ENCODE measurements at regions not wholly inside any gene's neighbourhood (a gene's known extent, or its start where the extent isn't known, plus 50 kb on each side); places are given as distances from the start of the nearest gene placed in this dataset.
A peak's percentile ranks its signal among the peaks of the same experiment; 100 is the strongest.

DNA sequence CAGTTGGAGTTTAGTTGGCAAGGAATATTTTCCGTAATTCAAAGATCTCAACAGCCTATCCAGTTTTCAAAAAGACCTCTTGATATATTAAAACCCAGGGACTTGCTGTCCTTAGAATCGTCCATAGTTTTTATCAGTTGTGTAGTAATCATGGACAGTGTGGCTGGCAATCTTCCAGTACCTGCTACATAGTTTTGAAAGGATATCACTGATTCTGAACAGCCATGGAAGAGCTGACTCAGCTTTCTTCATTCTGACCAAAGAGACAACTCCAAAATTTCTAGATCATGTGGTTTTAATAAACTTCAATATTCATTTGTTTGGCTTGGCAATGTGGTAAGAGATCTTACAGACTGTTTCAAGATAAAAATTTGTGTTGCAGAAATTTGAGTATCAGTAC lies 616.7 kb downstream of the TDRD15 start:
- no peaks in the 10 kb centered on the region for H3K4me1 ChIP-seq
- no peak overlapping the region for H3K4me3 ChIP-seq
- TF ChIP-seq POLR2A (IDR thresholded peaks at IDR 0.05), result no peak
- TF ChIP-seq, protein P1, sequence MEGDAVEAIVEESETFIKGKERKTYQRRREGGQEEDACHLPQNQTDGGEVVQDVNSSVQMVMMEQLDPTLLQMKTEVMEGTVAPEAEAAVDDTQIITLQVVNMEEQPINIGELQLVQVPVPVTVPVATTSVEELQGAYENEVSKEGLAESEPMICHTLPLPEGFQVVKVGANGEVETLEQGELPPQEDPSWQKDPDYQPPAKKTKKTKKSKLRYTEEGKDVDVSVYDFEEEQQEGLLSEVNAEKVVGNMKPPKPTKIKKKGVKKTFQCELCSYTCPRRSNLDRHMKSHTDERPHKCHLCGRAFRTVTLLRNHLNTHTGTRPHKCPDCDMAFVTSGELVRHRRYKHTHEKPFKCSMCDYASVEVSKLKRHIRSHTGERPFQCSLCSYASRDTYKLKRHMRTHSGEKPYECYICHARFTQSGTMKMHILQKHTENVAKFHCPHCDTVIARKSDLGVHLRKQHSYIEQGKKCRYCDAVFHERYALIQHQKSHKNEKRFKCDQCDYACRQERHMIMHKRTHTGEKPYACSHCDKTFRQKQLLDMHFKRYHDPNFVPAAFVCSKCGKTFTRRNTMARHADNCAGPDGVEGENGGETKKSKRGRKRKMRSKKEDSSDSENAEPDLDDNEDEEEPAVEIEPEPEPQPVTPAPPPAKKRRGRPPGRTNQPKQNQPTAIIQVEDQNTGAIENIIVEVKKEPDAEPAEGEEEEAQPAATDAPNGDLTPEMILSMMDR (IDR thresholded peaks at IDR 0.05), result no peak
- no peak for ATAC-seq
- DNase-seq, result no peak
- no peaks in the 10 kb centered on the region for H3K36me3 ChIP-seq
- no peaks in the 10 kb centered on the region for H3K27me3 ChIP-seq
- no peak overlapping the region for H3K27ac ChIP-seq
- H3K9me3 ChIP-seq, result no peaks in the 10 kb centered on the region
- intact Hi-C loops (cut with DNase I), result no loop called here
- 48 to 54% (median 51%) methylated on average over 2 of the region's 2 CpGs for WGBS, 4 donors

DNA sequence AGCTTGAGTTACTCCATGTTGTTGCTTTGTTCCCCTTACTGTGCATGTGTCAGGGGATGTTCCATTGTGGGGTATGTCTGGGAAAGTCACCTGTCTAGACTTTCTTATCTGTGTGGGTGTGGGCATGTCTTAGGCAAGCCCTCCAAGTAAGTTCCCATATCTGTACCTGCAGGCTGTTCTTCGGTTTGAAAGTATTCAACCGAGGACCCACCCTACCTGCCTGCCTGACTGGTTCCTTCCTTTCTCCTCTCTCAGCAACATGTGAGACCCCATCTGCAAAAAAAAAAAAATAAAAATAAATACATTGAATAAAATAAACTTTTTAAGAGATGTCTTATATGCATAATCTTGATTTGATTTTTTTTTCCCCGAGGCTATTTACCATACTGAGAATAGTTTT lies 622.7 kb downstream of the TDRD15 start:
- ATAC-seq (no peak), DNase-seq (no peak)
- no peaks in the 10 kb centered on the region for H3K27me3 ChIP-seq
- no peaks in the 10 kb centered on the region for H3K36me3 ChIP-seq
- H3K9me3 ChIP-seq, result peaks cover 0 to 10% (median 0%) of the 10 kb centered on the region in 12 donors
- no peak overlapping the region for H3K27ac ChIP-seq
- intact Hi-C loops (cut with DNase I), result no loop called here
- TF ChIP-seq POLR2A (IDR thresholded peaks at IDR 0.05), result no peak
- TF ChIP-seq, protein P1 (IDR thresholded peaks at IDR 0.05), result no peak
- H3K4me3 ChIP-seq, result no peak overlapping the region
- WGBS, 4 donors, result 87 to 95% (median 92%) methylated on average over 3 of the region's 3 CpGs
- H3K4me1 ChIP-seq, result no peaks in the 10 kb centered on the region

DNA sequence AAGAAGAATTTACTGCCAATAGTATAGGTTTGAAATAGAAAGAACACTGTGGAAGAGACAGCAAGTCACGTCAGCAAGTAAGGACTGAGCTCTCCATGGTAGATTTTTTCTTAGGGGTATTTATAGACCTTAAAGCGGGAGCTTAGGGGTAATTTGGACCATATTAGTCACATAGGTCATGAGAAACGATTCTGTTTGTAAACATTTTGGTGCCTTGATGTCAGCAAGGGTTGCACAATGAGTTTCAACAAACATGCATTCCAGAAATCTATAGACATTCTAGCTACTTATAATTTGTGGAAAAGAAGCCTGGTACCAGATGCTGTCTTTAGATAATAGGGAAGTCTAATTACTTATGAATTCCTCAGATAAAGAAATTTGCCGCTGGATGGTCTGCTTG lies 624.7 kb downstream of the TDRD15 start:
- 58 to 67% (median 61%) methylated on average over 4 of the region's 4 CpGs for WGBS, 4 donors
- H3K27me3 ChIP-seq, result no peaks in the 10 kb centered on the region

DNA sequence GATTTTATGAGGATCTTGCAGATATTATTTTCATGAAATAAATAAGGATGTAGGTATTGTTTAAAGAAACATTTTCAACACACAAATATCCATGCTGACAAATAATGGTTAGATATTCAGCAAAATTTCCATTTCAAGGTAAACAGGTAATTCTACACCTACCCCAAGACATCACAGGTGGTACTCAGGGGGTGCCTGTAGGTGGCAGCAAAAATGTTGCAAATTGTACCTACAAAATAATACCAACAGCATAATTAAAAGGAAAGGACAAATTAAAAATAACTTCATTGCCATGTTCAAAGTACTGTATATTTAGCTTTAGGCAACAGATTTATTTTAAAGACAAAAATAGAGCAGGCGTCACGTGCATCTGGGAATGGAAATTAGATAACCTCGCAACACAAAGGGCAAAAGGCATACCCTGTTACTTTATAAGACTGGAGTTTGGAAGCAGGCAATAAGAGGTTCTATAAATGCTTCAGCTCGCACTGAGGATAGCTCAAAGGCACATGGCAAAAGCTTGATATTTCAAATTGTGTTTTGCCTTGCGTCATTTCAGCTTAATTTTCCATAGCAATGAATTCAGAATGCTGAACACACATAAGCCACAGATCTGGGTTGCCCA lies 630.5 kb downstream of the TDRD15 start:
- Histone ChIP-seq H3K9me3 (no peaks in the 10 kb centered on the region), H3K4me1 (peaks cover 0 to 19% (median 2%) of the 10 kb centered on the region in 12 donors), H3K27ac (peak overlapping the region in 9 of 12 donors; percentile 24 to 69 (median 45)), H3K36me3 (no peaks in the 10 kb centered on the region), H3K27me3 (no peaks in the 10 kb centered on the region), H3K4me3 (no peak overlapping the region)
- WGBS, 4 donors, result 20 to 33% (median 26%) methylated on average over 5 of the region's 5 CpGs
- ATAC-seq (peak; percentile 43 to 87 (median 71)), DNase-seq (peak in 2 of 5 donors; percentile 13 to 25)
- intact Hi-C loops (cut with DNase I), result no loop called here
- TF ChIP-seq POLR2A (IDR thresholded peaks at IDR 0.05), result no peak
- TF ChIP-seq, protein P1 (IDR thresholded peaks at IDR 0.05), result peak in 10 of 12 donors; percentile 13 to 47 (median 38)

More for the DNA sequence above, 624.7 kb downstream of the TDRD15 start:
- no peak for ATAC-seq
- no peak overlapping the region for H3K4me3 ChIP-seq
- no peaks in the 10 kb centered on the region for H3K36me3 ChIP-seq
- no peaks in the 10 kb centered on the region for H3K4me1 ChIP-seq
- no peak for TF ChIP-seq POLR2A (IDR thresholded peaks at IDR 0.05)
- TF ChIP-seq, protein P1 (IDR thresholded peaks at IDR 0.05), result no peak
- H3K9me3 ChIP-seq, result peaks cover 0 to 10% (median 0%) of the 10 kb centered on the region in 12 donors
- DNase-seq, result no peak
- intact Hi-C loops (cut with DNase I), result no loop called here
- no peak overlapping the region for H3K27ac ChIP-seq

All from heart left ventricle (tissue), 16 donors.